ENCODE measurements at regions not wholly inside any gene's neighbourhood (a gene's known extent, or its start where the extent isn't known, plus 50 kb on each side); places are given as distances from the start of the nearest gene placed in this dataset.

GRCh38 chr16:35750701-35751104 is 2291.3 kb downstream of the TP53TG3F start:
- Mint-ChIP-seq H3K36me3 (ENCODE audit: insufficient read depth in 2 of 2) (peaks cover 6 to 19% of the 10 kb centered on the region in 2 donors), H3K4me3 (no peak overlapping the region), H3K4me1 (ENCODE audit: low read depth) (no peaks in the 10 kb centered on the region), H3K9me3 (peaks cover 2 to 13% of the 10 kb centered on the region in 2 donors), H3K27ac (no peak overlapping the region), H3K27me3 (ENCODE audit: low read depth) (no peaks in the 10 kb centered on the region)
- DNase-seq = no peak
- ATAC-seq (replicated peaks in 1 of 2) = no peak

DNA sequence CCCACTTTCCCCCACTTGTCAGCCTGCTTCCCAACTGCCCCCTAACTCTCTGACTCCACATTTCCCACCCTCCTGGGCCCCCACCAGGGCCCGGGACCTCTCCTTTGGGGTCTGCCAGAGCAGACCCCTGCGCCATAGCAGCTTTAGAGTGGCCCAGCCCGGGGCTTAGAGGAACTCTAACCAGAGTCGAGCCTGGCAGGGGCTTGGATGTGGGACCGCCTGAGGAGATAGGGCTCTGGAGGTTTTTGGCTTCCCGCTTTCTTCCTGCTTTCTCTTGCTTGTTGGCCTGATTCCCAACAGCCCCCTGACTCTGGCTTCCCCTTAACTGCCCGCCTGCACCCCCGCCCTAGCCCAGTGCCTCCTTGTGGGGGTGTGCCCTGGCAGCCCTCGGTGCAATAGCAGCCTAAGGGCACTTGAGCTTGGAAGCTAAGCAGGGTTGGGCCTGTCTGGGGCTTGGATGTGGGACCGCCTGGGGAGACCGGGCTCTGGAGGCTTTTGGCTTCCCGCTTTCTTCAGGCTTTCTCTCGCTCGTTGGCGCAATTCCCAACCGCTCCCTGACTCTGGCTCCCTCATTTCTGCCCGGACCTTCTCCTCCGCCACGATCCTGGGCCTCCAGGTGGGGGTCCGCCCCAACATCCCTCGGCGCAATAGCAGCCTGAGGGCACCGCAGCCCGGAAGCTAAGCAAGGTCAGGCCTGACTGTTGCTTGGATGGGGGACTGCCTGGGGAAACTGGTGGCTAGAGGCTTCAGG is 2292.0 kb downstream of the TP53TG3F start:
- no peaks in the 10 kb centered on the region for H3K27me3 Mint-ChIP-seq (ENCODE audit: low read depth)
- no peaks in the 10 kb centered on the region for H3K4me1 Mint-ChIP-seq (ENCODE audit: low read depth)
- H3K36me3 Mint-ChIP-seq (ENCODE audit: insufficient read depth in 2 of 2) = peaks cover 6 to 19% of the 10 kb centered on the region in 2 donors
- DNase-seq (no peak), ATAC-seq (replicated peaks in 1 of 2) (no peak)
- H3K9me3 Mint-ChIP-seq = peaks cover 2 to 13% of the 10 kb centered on the region in 2 donors
- no peak overlapping the region for H3K27ac Mint-ChIP-seq
- H3K4me3 Mint-ChIP-seq = no peak overlapping the region

DNA sequence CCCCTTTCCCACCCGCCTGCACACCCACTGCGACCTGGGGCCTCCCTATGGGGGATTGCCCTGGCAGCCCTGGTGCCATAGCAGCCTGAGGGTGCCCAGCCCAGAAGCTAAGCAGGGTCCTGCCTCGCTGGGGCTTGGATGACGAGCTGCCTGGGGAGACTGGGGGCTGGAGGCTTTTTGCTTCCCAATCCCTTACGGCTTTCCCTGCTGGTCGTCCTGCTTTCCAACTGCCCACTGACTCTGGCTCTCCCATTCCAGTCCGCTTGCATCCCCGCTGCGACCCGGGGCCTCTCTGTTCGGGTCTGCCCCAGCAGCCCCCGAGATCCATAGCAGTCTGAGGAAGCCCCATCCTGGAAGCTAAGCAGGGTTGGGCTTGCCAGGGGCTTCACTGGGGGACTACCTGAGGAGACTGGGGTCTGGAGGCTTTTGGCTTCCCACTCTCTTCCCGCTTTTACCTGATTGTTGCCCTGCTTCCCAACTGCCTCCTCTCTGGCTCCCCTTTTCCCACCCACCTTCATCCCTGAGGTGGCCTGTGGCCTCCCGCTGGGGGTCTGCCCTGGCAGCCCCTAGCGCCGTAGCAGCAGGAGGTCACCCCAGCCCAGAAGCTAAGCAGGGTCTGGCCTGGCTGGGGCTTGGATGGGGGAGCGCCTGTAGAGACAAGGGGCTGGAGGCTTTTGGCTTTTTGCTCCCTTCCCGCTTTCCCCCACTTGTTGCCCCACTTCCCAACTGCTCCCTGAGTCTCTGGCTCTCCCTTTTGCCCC is 2292.8 kb downstream of the TP53TG3F start:
- Mint-ChIP-seq H3K27ac (no peak overlapping the region), H3K4me3 (no peak overlapping the region), H3K27me3 (ENCODE audit: low read depth) (no peaks in the 10 kb centered on the region), H3K9me3 (peaks cover 2 to 13% of the 10 kb centered on the region in 2 donors), H3K36me3 (ENCODE audit: insufficient read depth in 2 of 2) (peaks cover 6 to 17% of the 10 kb centered on the region in 2 donors), H3K4me1 (ENCODE audit: low read depth) (no peaks in the 10 kb centered on the region)
- DNase-seq (no peak), ATAC-seq (replicated peaks in 1 of 2) (no peak)

DNA sequence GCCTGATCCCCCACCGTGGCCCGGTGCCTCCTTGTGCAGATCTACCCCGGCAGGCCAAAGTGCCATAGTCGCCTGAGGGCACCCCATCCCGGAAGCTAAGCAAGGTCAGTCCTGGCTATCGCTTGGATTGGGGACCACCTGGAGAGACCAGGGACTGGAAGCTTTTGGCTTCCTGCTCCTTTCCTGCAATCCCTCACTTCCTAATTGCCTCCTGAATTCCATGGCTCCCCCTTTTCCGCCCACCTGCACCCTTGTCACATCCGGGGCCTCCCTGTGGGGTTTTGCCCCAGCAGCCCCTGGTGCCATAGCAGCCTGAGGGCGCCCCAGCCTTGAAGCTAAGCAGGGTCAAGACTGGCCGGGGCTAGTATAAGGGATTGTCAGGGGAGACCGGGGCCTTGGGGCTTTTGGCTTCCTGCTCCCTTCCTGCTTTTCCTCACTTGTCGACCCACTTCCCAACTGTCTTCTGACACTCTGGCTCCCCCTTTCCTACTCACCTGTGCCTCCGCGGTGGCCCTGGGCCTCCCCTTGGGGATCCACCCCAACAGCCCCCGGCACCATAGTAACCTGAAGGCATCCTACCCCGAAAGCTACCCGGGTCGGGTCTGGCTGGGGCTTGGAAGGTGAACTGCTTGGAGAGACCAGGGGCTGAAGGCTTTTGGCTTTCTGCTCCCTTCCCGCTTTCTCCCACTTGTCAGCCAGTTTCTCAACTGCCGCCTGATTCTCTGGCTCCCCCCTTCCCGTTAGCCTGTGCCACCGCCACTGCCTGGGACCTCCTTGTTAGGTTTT is 2293.6 kb downstream of the TP53TG3F start:
- no peak overlapping the region for H3K27ac Mint-ChIP-seq
- no peaks in the 10 kb centered on the region for H3K4me1 Mint-ChIP-seq (ENCODE audit: low read depth)
- ATAC-seq (replicated peaks in 1 of 2) (no peak), DNase-seq (no peak)
- H3K4me3 Mint-ChIP-seq = no peak overlapping the region
- peaks cover 6 to 14% of the 10 kb centered on the region in 2 donors for H3K36me3 Mint-ChIP-seq (ENCODE audit: insufficient read depth in 2 of 2)
- H3K9me3 Mint-ChIP-seq = peaks cover 2 to 13% of the 10 kb centered on the region in 2 donors
- H3K27me3 Mint-ChIP-seq (ENCODE audit: low read depth) = no peaks in the 10 kb centered on the region

DNA sequence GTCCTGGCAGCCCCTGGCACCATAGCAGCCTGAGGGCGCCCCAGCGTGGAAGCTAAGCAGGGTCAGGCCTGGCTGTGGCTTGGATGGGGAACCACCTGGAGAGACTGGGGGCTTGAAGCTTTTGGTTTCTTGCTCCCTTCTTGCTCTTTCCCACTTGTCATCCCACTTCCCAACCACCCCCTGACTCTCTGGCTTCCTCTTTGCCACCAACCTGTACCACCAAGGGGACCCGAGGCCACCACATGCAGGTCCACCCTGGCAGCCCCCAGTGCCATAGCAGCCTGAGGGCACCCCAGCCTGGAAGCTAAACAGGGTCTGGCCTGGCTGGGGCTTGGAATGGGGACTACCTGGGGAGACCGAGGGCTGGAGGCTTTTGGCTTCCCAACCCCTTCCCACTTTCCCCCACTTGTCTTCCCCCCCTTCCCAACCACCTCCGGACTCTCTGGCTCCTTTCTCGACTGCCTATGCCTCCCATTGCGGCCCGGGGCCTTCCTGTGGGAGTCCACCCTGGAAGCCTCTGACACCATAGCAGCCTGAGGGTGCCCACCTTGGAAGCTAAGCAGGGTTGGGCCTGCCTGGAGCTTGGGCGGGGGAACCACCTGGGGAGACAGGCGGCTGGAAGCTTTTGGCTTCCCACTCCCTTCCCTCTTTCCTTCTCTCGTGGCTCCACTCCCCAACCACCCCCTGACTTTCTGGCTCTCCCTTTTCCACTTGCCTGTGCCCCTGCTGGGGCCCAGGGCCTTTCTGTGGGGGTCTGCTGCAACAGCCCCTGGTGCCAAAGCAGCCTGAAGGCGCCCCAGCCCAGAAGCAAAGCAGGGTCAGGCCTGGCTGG is 2294.4 kb downstream of the TP53TG3F start:
- peaks cover 6 to 13% of the 10 kb centered on the region in 2 donors for H3K36me3 Mint-ChIP-seq (ENCODE audit: insufficient read depth in 2 of 2)
- H3K4me3 Mint-ChIP-seq = no peak overlapping the region
- H3K27ac Mint-ChIP-seq = no peak overlapping the region
- ATAC-seq (replicated peaks in 1 of 2) (no peak), DNase-seq (no peak)
- no peaks in the 10 kb centered on the region for H3K4me1 Mint-ChIP-seq (ENCODE audit: low read depth)
- no peaks in the 10 kb centered on the region for H3K27me3 Mint-ChIP-seq (ENCODE audit: low read depth)
- H3K9me3 Mint-ChIP-seq = peaks cover 2 to 13% of the 10 kb centered on the region in 2 donors

DNA sequence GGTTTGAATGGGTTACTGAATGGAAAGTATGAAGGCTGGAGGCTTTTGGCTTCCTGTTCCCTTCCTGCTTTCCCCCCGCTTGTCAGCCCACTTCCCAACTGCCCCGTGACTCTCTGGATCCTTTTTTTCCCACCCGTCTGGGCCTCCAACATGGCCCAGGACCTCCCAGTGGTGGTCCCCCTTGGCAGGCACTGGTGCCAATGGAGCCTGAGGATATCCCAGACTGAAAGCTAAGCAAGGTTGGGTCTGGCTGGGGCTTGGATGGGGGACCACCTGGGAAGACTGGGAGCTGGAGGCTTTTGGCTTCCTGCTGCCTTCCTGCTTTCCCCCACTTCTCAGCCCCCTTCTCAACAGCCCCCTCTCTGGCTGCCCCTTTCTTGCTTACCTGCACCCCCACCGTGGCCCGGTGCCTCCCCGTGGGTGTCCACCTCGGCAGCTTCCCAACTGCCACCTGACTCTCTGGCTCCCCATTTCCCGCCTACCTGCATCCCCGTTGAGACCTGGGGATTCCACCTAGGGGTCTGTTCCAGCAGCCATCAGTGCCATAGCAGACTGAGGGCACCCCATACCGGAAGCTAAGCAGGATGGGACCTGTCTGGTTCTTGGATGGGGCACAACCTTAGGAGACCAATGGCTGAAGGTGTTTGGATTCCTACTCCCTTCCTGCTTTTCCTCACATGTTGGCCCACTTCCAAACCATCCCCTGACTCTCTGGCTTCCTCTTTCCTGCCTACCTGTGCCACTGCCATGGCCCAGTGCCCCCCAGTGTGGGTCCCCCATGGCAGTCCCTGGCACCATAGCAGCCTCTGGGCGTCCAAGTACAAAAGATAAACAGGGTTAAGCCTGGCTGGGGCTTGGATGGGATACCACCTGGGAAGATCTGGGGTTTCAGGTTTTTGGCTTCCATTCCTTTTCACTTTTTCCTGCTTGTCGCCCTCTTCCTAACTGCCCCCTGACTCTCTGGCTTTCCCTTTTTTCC is 2295.3 kb downstream of the TP53TG3F start:
- no peak for ATAC-seq (replicated peaks in 1 of 2)
- Mint-ChIP-seq H3K4me1 (ENCODE audit: low read depth) (no peaks in the 10 kb centered on the region), H3K36me3 (ENCODE audit: insufficient read depth in 2 of 2) (peaks cover 6 to 11% of the 10 kb centered on the region in 2 donors), H3K4me3 (no peak overlapping the region), H3K27ac (no peak overlapping the region), H3K9me3 (peaks cover 2 to 13% of the 10 kb centered on the region in 2 donors), H3K27me3 (ENCODE audit: low read depth) (no peaks in the 10 kb centered on the region)
- DNase-seq = no peak

DNA sequence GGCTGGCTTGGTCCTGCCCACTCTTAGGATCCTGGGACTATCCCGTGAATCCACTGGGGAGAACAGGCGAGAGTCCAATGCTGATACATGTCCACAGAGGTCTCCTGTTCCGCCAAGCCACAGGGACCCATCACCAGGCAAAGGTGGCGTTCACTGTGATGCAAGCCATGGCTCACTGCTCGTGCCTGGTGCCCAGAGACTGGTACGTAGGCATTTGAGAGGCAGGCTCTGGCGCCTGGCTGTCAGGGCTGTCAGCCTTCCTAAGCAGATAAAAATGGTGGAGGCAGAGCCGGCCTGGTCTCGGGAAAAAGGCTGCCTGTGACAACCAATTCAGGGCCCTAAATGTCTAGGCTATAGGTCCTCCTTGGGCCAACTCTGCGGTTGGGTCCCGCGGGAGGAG is 2329.0 kb downstream of the TP53TG3F start:
- DNase-seq (no peak), ATAC-seq (replicated peaks in 1 of 2) (no peak)
- peaks cover 0 to 3% of the 10 kb centered on the region in 2 donors for H3K36me3 Mint-ChIP-seq (ENCODE audit: insufficient read depth in 2 of 2)
- H3K4me3 Mint-ChIP-seq = no peak overlapping the region
- no peak overlapping the region for H3K27ac Mint-ChIP-seq
- no peaks in the 10 kb centered on the region for H3K4me1 Mint-ChIP-seq (ENCODE audit: low read depth)
- peaks cover 8 to 20% of the 10 kb centered on the region in 2 donors for H3K9me3 Mint-ChIP-seq
- no peaks in the 10 kb centered on the region for H3K27me3 Mint-ChIP-seq (ENCODE audit: low read depth)

- Mint-ChIP-seq H3K9me3 (peaks cover 10 to 23% of the 10 kb centered on the region in 2 donors), H3K27me3 (ENCODE audit: low read depth) (no peaks in the 10 kb centered on the region), H3K36me3 (ENCODE audit: insufficient read depth in 2 of 2) (peaks cover 0 to 9% of the 10 kb centered on the region in 2 donors), H3K27ac (no peak overlapping the region), H3K4me1 (ENCODE audit: low read depth) (no peaks in the 10 kb centered on the region), H3K4me3 (no peak overlapping the region)
- DNase-seq (no peak), ATAC-seq (replicated peaks in 1 of 2) (no peak)
Measured at GRCh38 chr16:35792516-35793285, 2333.3 kb downstream of the TP53TG3F start.

GRCh38 chr16:35793601-35794000 is 2334.2 kb downstream of the TP53TG3F start:
- ATAC-seq (replicated peaks in 1 of 2) (no peak), DNase-seq (no peak)
- peaks cover 8 to 24% of the 10 kb centered on the region in 2 donors for H3K9me3 Mint-ChIP-seq

GRCh38 chr16:35794896-35795295 is 2335.5 kb downstream of the TP53TG3F start:
- ATAC-seq (replicated peaks in 1 of 2) (no peak), DNase-seq (no peak)
- H3K27me3 Mint-ChIP-seq (ENCODE audit: low read depth) = no peaks in the 10 kb centered on the region
- peaks cover 10 to 19% of the 10 kb centered on the region in 2 donors for H3K9me3 Mint-ChIP-seq
- H3K27ac Mint-ChIP-seq = no peak overlapping the region
- no peaks in the 10 kb centered on the region for H3K4me1 Mint-ChIP-seq (ENCODE audit: low read depth)
- peaks cover 0 to 7% of the 10 kb centered on the region in 2 donors for H3K36me3 Mint-ChIP-seq (ENCODE audit: insufficient read depth in 2 of 2)
- no peak overlapping the region for H3K4me3 Mint-ChIP-seq

More at GRCh38 chr16:35793601-35794000, 2334.2 kb downstream of the TP53TG3F start:
- Mint-ChIP-seq H3K4me3 (no peak overlapping the region), H3K36me3 (ENCODE audit: insufficient read depth in 2 of 2) (peaks cover 0 to 7% of the 10 kb centered on the region in 2 donors), H3K4me1 (ENCODE audit: low read depth) (no peaks in the 10 kb centered on the region), H3K27ac (no peak overlapping the region), H3K27me3 (ENCODE audit: low read depth) (no peaks in the 10 kb centered on the region)
